Loucy (cell line): ENCODE measurements at regions not wholly inside any gene's neighbourhood (a gene's known extent, or its start where the extent isn't known, plus 50 kb on each side); places are given as distances from the start of the nearest gene placed in this dataset.

Experiments used
- H2AFZ ChIP-seq: fragments of 200-600 bp; sonication (generic); 2 replicates; pipeline ENCODE4 v1.6.0; 2016; ENCODE audit warnings: antibody characterized with exemption, mild to moderate bottlenecking, low read length, moderate library complexity
- H3F3A ChIP-seq: fragments of 200-600 bp; 2 replicates; pipeline ENCODE4 v1.6.0; 2016; ENCODE audit warnings: antibody characterized with exemption, low read depth, mild to moderate bottlenecking
- H3K27me3 ChIP-seq: fragments of 200-600 bp; sonication (generic); 2 replicates; pipeline ENCODE4 v1.6.1; 2014; ENCODE audit warnings: low read length, mild to moderate bottlenecking; ENCODE audit not compliant: insufficient read depth, poor library complexity, severe bottlenecking
- H3K36me3 ChIP-seq: fragments of 200-600 bp; sonication (generic); 2 replicates; pipeline ENCODE4 v1.6.1; 2016; ENCODE audit warnings: low read length; ENCODE audit not compliant: insufficient read depth
- H3K4me1 ChIP-seq: fragments of 200-600 bp; sonication (generic); 2 replicates; pipeline ENCODE4 v1.5.1; 2014; ENCODE audit warnings: low read length, mild to moderate bottlenecking; ENCODE audit not compliant: insufficient read depth, poor library complexity, severe bottlenecking
- H3K4me2 ChIP-seq: fragments of 200-600 bp; sonication (generic); 2 replicates; pipeline ENCODE4 v1.6.0; 2014; ENCODE audit warnings: antibody characterized with exemption, low read length, low read depth, mild to moderate bottlenecking; ENCODE audit not compliant: poor library complexity, severe bottlenecking
- H3K4me3 ChIP-seq: fragments of 200-600 bp; sonication (generic); 2 replicates; pipeline ENCODE4 v1.5.1; 2014; ENCODE audit warnings: low read length, mild to moderate bottlenecking, mixed read lengths; ENCODE audit not compliant: poor library complexity, severe bottlenecking
- H3K79me2 ChIP-seq: fragments of 200-600 bp; sonication (generic); 2 replicates; pipeline ENCODE4 v1.6.1; 2014; ENCODE audit warnings: low read length; ENCODE audit not compliant: insufficient read depth
- H3K9ac ChIP-seq: fragments of 200-600 bp; sonication (generic); 2 replicates; pipeline ENCODE4 v1.6.0; 2014; ENCODE audit warnings: mild to moderate bottlenecking, low read depth, low read length, moderate library complexity; ENCODE audit not compliant: poor library complexity, severe bottlenecking
- H3K9me2 ChIP-seq: fragments of 200-600 bp; sonication (generic); replicated peaks from 2 replicates; pipeline ENCODE4 v1.6.1; 2016; ENCODE audit warnings: low read depth, low read length, mixed read lengths
- H3K9me3 ChIP-seq: fragments of 200-600 bp; sonication (generic); 2 replicates; pipeline ENCODE4 v1.6.1; 2014; ENCODE audit warnings: mild to moderate bottlenecking, antibody characterized with exemption, low read length, low read depth; ENCODE audit not compliant: insufficient read depth
- H4K20me1 ChIP-seq: fragments of 200-600 bp; sonication (generic); 2 replicates; pipeline ENCODE4 v1.6.0; 2014; ENCODE audit warnings: antibody characterized with exemption, low read length, mild to moderate bottlenecking; ENCODE audit not compliant: insufficient read depth, poor library complexity, severe bottlenecking
- CTCF ChIP-seq: fragments of 200-600 bp; sonication (generic); conservative IDR thresholded peaks from 2 replicates; pipeline ENCODE4 v1.5.1; 2014; ENCODE audit warnings: mild to moderate bottlenecking, antibody characterized with exemption, low read length
- EZH2phosphoT487 ChIP-seq: fragments of 200-600 bp; IDR thresholded peaks from 2 replicates; pipeline ENCODE4 v1.6.1; 2018; ENCODE audit warnings: antibody characterized with exemption, mild to moderate bottlenecking, moderate library complexity, borderline replicate concordance

- H3K4me3 ChIP-seq, result no peak overlapping the region
- H3K4me1 ChIP-seq, result no peaks in the 10 kb centered on the region
- H3K79me2 ChIP-seq, result no peaks in the 10 kb centered on the region
- no peaks in the 10 kb centered on the region for H3F3A ChIP-seq
- no peaks in the 10 kb centered on the region for H3K36me3 ChIP-seq
- H4K20me1 ChIP-seq, result no peaks in the 10 kb centered on the region
- H3K9me3 ChIP-seq, result no peaks in the 10 kb centered on the region
- no peak overlapping the region for H3K4me2 ChIP-seq
- TF ChIP-seq EZH2phosphoT487, result no peak
- TF ChIP-seq CTCF, result no peak
- H2AFZ ChIP-seq, result no peak overlapping the region
- H3K9ac ChIP-seq, result no peak overlapping the region
- H3K27me3 ChIP-seq, result no peaks in the 10 kb centered on the region
- no peaks in the 10 kb centered on the region for H3K9me2 ChIP-seq
These were observed 140.7 kb downstream of the GATB start for GRCh38 chr4:151620066-151620465.
